PC-3 (cell line): ENCODE measurements at regions not wholly inside any gene's neighbourhood (a gene's known extent, or its start where the extent isn't known, plus 50 kb on each side); places are given as distances from the start of the nearest gene placed in this dataset.

Experiments
- ATAC-seq: fragments of 200-7000 bp; cut with Tn5 transposase; 2 replicates; pipeline ENCODE4 v1.9.1; 2020; ENCODE audit warnings: mild to moderate bottlenecking, moderate library complexity
- BruUV-seq: library from RNA; stranded (reverse); fragments of 400-500 nt; replicated peaks from 2 replicates; lab custom pipeline; 2021; lab: Mats Ljungman, UMichigan
- CTCF ChIA-PET: fragments of 300-600 bp; sonication (Branson Sonifier 250); formaldehyde crosslinking; loops from one replicate; lab custom pipeline; 2022; ENCODE audit warnings: antibody characterized with exemption; lab: Charles Lee
- POLR2A ChIA-PET: fragments of 300-600 bp; sonication (Branson Sonifier 250); formaldehyde crosslinking; loops from one replicate; lab custom pipeline; 2022; ENCODE audit warnings: antibody characterized with exemption; ENCODE audit not compliant: unreplicated experiment; lab: Charles Lee
- DNase-seq: peaks from one replicate; pipeline ENCODE4 v3.0.0-alpha.2; 2015
- H2AFZ ChIP-seq: fragments of 300-600 bp; sonication (generic); 2 replicates; pipeline ENCODE4 v1.6.0; 2016; ENCODE audit warnings: antibody characterized with exemption, low read length
- H3F3A ChIP-seq: fragments of 300-600 bp; sonication (generic); one replicate; pipeline ENCODE4 v1.6.0; 2017; ENCODE audit warnings: antibody characterized with exemption, low read length, control low read depth, mild to moderate bottlenecking; ENCODE audit not compliant: unreplicated experiment
- H3K27ac ChIP-seq: fragments of 300-600 bp; sonication (generic); 2 replicates; pipeline ENCODE4 v1.5.1; 2016; ENCODE audit warnings: mild to moderate bottlenecking, low read length
- H3K27me3 ChIP-seq: fragments of 300-600 bp; sonication (generic); 2 replicates; pipeline ENCODE4 v1.6.1; 2016; ENCODE audit warnings: low read length, mixed read lengths
- H3K36me3 ChIP-seq: fragments of 300-600 bp; sonication (generic); 2 replicates; pipeline ENCODE4 v1.6.1; 2016; ENCODE audit warnings: low read depth, mixed run types, low read length, mixed read lengths
- H3K4me1 ChIP-seq: fragments of 300-600 bp; sonication (generic); 2 replicates; pipeline ENCODE4 v1.5.1; 2016; ENCODE audit warnings: low read length; ENCODE audit not compliant: insufficient read depth
- H3K4me2 ChIP-seq: fragments of 300-600 bp; sonication (generic); 2 replicates; pipeline ENCODE4 v1.6.0; 2016; ENCODE audit warnings: low read length
- H3K4me3 ChIP-seq: fragments of 300-600 bp; sonication (generic); 2 replicates; pipeline ENCODE4 v1.5.1; 2016; ENCODE audit warnings: mild to moderate bottlenecking, low read length, mixed read lengths
- H3K79me2 ChIP-seq: fragments of 300-600 bp; sonication (generic); 2 replicates; pipeline ENCODE4 v1.6.1; 2017; ENCODE audit warnings: low read length, mixed read lengths
- H3K9ac ChIP-seq: fragments of 300-600 bp; sonication (generic); 2 replicates; pipeline ENCODE4 v1.6.0; 2016; ENCODE audit warnings: mild to moderate bottlenecking, low read length
- H3K9me2 ChIP-seq: fragments of 300-600 bp; sonication (generic); replicated peaks from 2 replicates; pipeline ENCODE4 v1.6.1; 2016; ENCODE audit warnings: mixed run types, low read length, mixed read lengths
- H3K9me3 ChIP-seq: fragments of 300-600 bp; sonication (generic); 2 replicates; pipeline ENCODE4 v1.6.1; 2016; ENCODE audit warnings: low read length, mixed read lengths
- H4K20me1 ChIP-seq: fragments of 300-600 bp; sonication (generic); 2 replicates; pipeline ENCODE4 v1.6.1; 2016; ENCODE audit warnings: low read length, mixed read lengths
- CTCF ChIP-seq: fragments of 300-600 bp; sonication (generic); conservative IDR thresholded peaks from 2 replicates; pipeline ENCODE4 v1.5.1; 2017; ENCODE audit warnings: antibody characterized with exemption, low read depth, mild to moderate bottlenecking, low read length
- EZH2 ChIP-seq: fragments of 300-600 bp; sonication (generic); IDR thresholded peaks from one replicate; pipeline ENCODE4 v1.6.1; 2017; ENCODE audit warnings: antibody characterized with exemption, mild to moderate bottlenecking, low read length; ENCODE audit not compliant: unreplicated experiment
- EZH2phosphoT487 ChIP-seq: fragments of 300-600 bp; sonication (generic); IDR thresholded peaks from 2 replicates; pipeline ENCODE4 v1.6.1; 2018; ENCODE audit warnings: mild to moderate bottlenecking, antibody characterized with exemption, low read length, borderline replicate concordance
- intact Hi-C: fragments of 100-400 bp; cut with micrococcal nuclease; formaldehyde crosslinking; loops from 2 replicates; pipeline ENCODE4 v1.9.0; 2023

DNA sequence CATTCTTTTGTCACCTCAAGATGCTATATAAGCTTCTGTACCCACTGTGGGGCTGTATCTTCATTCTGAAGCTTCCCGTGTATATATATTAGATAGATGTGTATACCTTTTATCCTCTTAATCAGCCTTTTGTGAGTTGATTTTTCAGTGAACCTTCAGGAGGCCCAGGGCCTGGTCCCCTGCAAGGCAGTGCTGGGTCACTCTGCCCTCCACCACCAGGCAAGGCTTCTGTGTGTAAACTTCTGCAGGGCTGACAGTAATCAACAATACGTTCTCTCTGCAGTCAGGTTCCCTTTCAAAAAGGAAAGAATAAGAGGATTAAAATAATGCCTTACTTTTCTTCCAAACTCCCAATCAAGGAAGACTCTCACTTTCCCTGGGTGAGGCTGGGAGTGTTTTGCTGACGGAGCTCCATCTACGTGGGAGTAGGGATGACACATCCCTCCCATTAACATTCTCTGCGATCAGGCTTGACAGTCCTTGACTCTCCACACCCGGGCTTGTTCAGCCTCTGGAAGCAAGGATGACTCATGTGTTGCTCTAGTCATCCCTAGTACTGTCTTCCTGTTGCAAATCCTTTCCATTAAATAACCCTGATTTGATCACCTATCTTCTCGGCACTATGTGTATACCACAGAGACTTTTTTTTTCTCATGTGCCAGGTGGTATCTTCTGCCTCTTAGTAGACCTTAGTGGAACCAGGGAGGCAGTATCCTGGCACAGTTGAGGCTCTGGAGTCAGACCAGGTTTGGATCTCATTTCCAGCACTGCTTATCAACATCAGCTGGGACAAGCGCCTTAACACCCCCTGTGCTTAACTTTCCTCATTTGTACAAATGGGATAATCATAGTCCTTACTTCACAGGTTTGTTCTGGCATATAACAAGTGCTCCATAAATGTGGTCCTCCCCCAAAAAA is 70.3 kb upstream of the KCNK1 start:
- DNase-seq (peak; percentile 98), ATAC-seq (peak; percentile 100)
- H3K27ac ChIP-seq: peak overlapping the region; percentile 78
- CTCF ChIA-PET: no interaction called here
- H2AFZ ChIP-seq: peak overlapping the region; percentile 47
- H3K9me3 ChIP-seq: no peaks in the 10 kb centered on the region
- H3K4me2 ChIP-seq: peak overlapping the region; percentile 43
- H4K20me1 ChIP-seq: no peaks in the 10 kb centered on the region
- H3K4me3 ChIP-seq: no peak overlapping the region
- intact Hi-C loops: loop anchor here (1.0 kb wide), 2 partner anchors 23 to 70 kb away; no protein-coding TSS in a partner anchor
- peaks cover 17% of the 10 kb centered on the region for H3K4me1 ChIP-seq
- no peaks in the 10 kb centered on the region for H3K9me2 ChIP-seq
- no peaks in the 10 kb centered on the region for H3K27me3 ChIP-seq
- TF ChIP-seq CTCF: no peak
- no peak for TF ChIP-seq EZH2phosphoT487
- TF ChIP-seq EZH2: no peak
- BruUV-seq: no TSS peak
- H3K9ac ChIP-seq: peak overlapping the region; percentile 36
- POLR2A ChIA-PET: interaction anchor here (0.6 kb wide), 1 partner anchor 374 kb away, joined by 3 read pairs; no protein-coding TSS in a partner anchor
- H3K79me2 ChIP-seq: no peaks in the 10 kb centered on the region
- H3K36me3 ChIP-seq: no peaks in the 10 kb centered on the region
- no peaks in the 10 kb centered on the region for H3F3A ChIP-seq

DNA sequence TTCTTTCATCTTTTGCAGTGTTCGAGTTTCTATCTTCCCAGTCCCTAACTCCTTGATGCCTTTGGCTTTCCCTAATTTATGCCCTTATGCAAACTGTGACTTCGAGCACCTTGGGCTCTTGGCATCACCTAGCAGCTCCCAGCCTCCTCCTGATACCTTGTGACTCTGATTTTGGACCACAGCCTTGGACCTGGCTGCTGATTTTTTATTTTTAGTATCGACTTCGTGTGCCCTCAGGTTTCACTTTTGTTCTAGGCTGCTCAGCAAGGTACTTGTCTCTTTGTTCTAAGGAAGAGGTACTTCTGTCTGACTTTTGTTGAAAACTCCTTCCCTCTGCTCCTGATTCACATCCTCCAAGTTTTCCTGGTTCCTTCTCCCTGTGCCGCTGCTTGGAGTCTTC is 69.6 kb upstream of the KCNK1 start:
- BruUV-seq: no TSS peak
- Histone ChIP-seq H3K9me2 (no peaks in the 10 kb centered on the region), H4K20me1 (no peaks in the 10 kb centered on the region), H3K36me3 (no peaks in the 10 kb centered on the region), H2AFZ (0 out of 2 replicates have a peak overlapping the region, but pooled peaks have one; percentile 19), H3K9me3 (no peaks in the 10 kb centered on the region), H3K79me2 (no peaks in the 10 kb centered on the region), H3K27ac (peak overlapping the region; percentile 63), H3K4me3 (no peak overlapping the region), H3K9ac (no peak overlapping the region), H3F3A (no peaks in the 10 kb centered on the region), H3K27me3 (no peaks in the 10 kb centered on the region), H3K4me2 (peak overlapping the region; percentile 38), H3K4me1 (peaks cover 17% of the 10 kb centered on the region)
- CTCF ChIA-PET: no interaction called here
- no peak for DNase-seq
- TF ChIP-seq CTCF: no peak
- TF ChIP-seq EZH2: no peak
- TF ChIP-seq EZH2phosphoT487: no peak
- ATAC-seq: no peak
- intact Hi-C loops: no loop called here
- POLR2A ChIA-PET: no interaction called here

DNA sequence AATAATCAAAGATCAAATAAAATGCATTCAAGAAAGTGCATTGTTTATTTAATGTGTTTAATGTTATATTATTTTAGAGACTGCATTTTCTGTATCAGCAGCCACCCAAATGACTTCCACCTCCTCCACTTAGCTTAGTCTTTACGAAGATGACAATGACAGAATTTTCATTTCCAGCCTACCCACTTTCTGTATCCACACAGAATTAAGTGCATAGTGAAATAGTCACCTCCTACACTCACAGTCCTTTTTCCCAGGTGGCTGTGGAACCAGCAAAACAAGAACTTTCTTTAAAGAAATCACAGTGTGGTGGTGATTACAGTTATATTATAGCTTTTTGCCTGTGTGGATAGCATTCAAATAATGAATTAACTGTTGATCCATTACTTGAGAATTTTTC is 66.2 kb upstream of the KCNK1 start:
- no peak overlapping the region for H3K4me2 ChIP-seq
- peaks cover 17% of the 10 kb centered on the region for H3K4me1 ChIP-seq
- no TSS peak for BruUV-seq
- no peaks in the 10 kb centered on the region for H3K27me3 ChIP-seq
- H3K9me3 ChIP-seq: no peaks in the 10 kb centered on the region
- no peak overlapping the region for H3K4me3 ChIP-seq
- H3K36me3 ChIP-seq: no peaks in the 10 kb centered on the region
- CTCF ChIA-PET: interaction anchor here (0.7 kb wide), 1 partner anchor 27 kb away, joined by 3 read pairs; no protein-coding TSS in a partner anchor
- H2AFZ ChIP-seq: no peak overlapping the region
- TF ChIP-seq EZH2 (no peak), EZH2phosphoT487 (no peak), CTCF (no peak)
- POLR2A ChIA-PET: no interaction called here
- no peaks in the 10 kb centered on the region for H3F3A ChIP-seq
- no peak for DNase-seq
- no peak overlapping the region for H3K9ac ChIP-seq
- no peaks in the 10 kb centered on the region for H3K79me2 ChIP-seq
- H4K20me1 ChIP-seq: no peaks in the 10 kb centered on the region
- ATAC-seq: no peak
- H3K27ac ChIP-seq: no peak overlapping the region
- intact Hi-C loops: no loop called here
- no peaks in the 10 kb centered on the region for H3K9me2 ChIP-seq
